CD14-positive monocyte (primary cell): ENCODE measurements at regions not wholly inside any gene's neighbourhood (a gene's known extent, or its start where the extent isn't known, plus 50 kb on each side); places are given as distances from the start of the nearest gene placed in this dataset.

Source experiments
- DNase-seq, 3 donors: peaks; one replicate each; pipeline ENCODE4 v3.0.0-alpha.2; 2011 to 2022
- H2AFZ ChIP-seq: 2 replicates; pipeline ENCODE4 v1.6.0; 2012; ENCODE audit warnings: mild to moderate bottlenecking, low read depth, low read length, inconsistent platforms; ENCODE audit not compliant: insufficient read depth, poor library complexity, severe bottlenecking
- H3K27ac ChIP-seq, 2 donors: 1 replicate in 1 of 2; 2 replicates in 1 of 2; pipeline ENCODE4 v1.5.1; 2012 to 2013; ENCODE audit warnings: low read length in 2 of 2, control low read depth in 1 of 2, inconsistent platforms in 1 of 2, low read depth in 1 of 2, mild to moderate bottlenecking in 1 of 2
- H3K27me3 ChIP-seq, 2 donors: one replicate each; pipeline versions ENCODE4 v1.6.0 to v1.6.1; 2011 to 2013; ENCODE audit warnings: low read length in 2 of 2; ENCODE audit not compliant: control insufficient read depth in 2 of 2, insufficient read depth in 2 of 2
- H3K36me3 ChIP-seq, 2 donors: replicated peaks in 1 of 2; 1 replicate in 1 of 2; 2 replicates in 1 of 2; pipeline versions ENCODE4 v1.5.1 to v1.6.1; 2012 to 2013; ENCODE audit warnings: low read length in 2 of 2, control low read depth in 1 of 2, inconsistent platforms in 1 of 2, mild to moderate bottlenecking in 1 of 2; ENCODE audit not compliant: insufficient read depth in 2 of 2, control insufficient read depth in 1 of 2
- H3K4me1 ChIP-seq, 2 donors: 1 replicate in 1 of 2; 2 replicates in 1 of 2; pipeline versions ENCODE4 v1.5.1 to v1.6.1; 2012 to 2013; ENCODE audit warnings: low read length in 2 of 2, control low read depth in 1 of 2, inconsistent platforms in 1 of 2, mild to moderate bottlenecking in 1 of 2, moderate library complexity in 1 of 2; ENCODE audit not compliant: insufficient read depth in 2 of 2, control insufficient read depth in 1 of 2
- H3K4me2 ChIP-seq: replicated peaks from 2 replicates; pipeline ENCODE3; 2012; ENCODE audit warnings: low read length, moderate library complexity, mild to moderate bottlenecking; ENCODE audit not compliant: poor library complexity, severe bottlenecking; ENCODE audit errors: extremely low read depth
- H3K4me3 ChIP-seq, 3 experiments: fragments of 200-600 bp in 1 of 3; sonication (generic) in 1 of 3; replicated peaks in 1 of 3; 1 replicate in 2 of 3; 2 replicates in 1 of 3; pipeline ENCODE4 v1.5.1; 2011 to 2013; ENCODE audit warnings: low read length in 3 of 3, mild to moderate bottlenecking in 3 of 3, control low read depth in 2 of 3, low read depth in 2 of 3, inconsistent platforms in 1 of 3, moderate library complexity in 1 of 3
- H3K79me2 ChIP-seq: 2 replicates; pipeline ENCODE4 v1.6.0; 2012; ENCODE audit warnings: mild to moderate bottlenecking, control low read depth, inconsistent platforms, low read length, moderate library complexity; ENCODE audit not compliant: insufficient read depth
- H3K9ac ChIP-seq: 2 replicates; pipeline ENCODE4 v1.6.0; 2017; ENCODE audit warnings: low read length, mild to moderate bottlenecking; ENCODE audit not compliant: insufficient read depth, poor library complexity, severe bottlenecking
- H3K9me3 ChIP-seq, 2 donors: replicated peaks in 1 of 2; 1 replicate in 1 of 2; 2 replicates in 1 of 2; pipeline versions ENCODE4 v1.5.1 to v1.6.1; 2012 to 2013; ENCODE audit warnings: low read length in 2 of 2, control low read depth in 1 of 2; ENCODE audit not compliant: control insufficient read depth in 1 of 2, insufficient read depth in 1 of 2
- H4K20me1 ChIP-seq: 2 replicates; pipeline ENCODE4 v1.6.0; 2012; ENCODE audit warnings: mild to moderate bottlenecking, low read length, control low read depth, moderate library complexity; ENCODE audit not compliant: insufficient read depth
- H3K27ac Mint-ChIP-seq, 7 donors: one replicate each; pipeline ENCODE4 v1.8.0; 2020; ENCODE audit warnings: mild to moderate bottlenecking in 7 of 7, mixed read lengths in 7 of 7, moderate library complexity in 6 of 7, inconsistent platforms in 2 of 7
- H3K27me3 Mint-ChIP-seq, 3 donors: one replicate each; pipeline ENCODE4 v1.8.0; 2021 to 2022; ENCODE audit warnings: low read depth in 3 of 3, mild to moderate bottlenecking in 3 of 3, mixed read lengths in 3 of 3, moderate library complexity in 3 of 3, inconsistent platforms in 1 of 3
- H3K36me3 Mint-ChIP-seq, 2 donors: one replicate each; pipeline ENCODE4 v1.8.0; 2020; ENCODE audit warnings: mixed read lengths in 2 of 2, inconsistent platforms in 1 of 2, mild to moderate bottlenecking in 1 of 2
- H3K4me1 Mint-ChIP-seq: one replicate; pipeline ENCODE4 v1.8.0; 2020; ENCODE audit warnings: mild to moderate bottlenecking, mixed read lengths
- H3K4me3 Mint-ChIP-seq, 2 donors: one replicate each; pipeline ENCODE4 v1.8.0; 2020; ENCODE audit warnings: mild to moderate bottlenecking in 2 of 2, mixed read lengths in 2 of 2, moderate library complexity in 1 of 2
- H3K9me3 Mint-ChIP-seq, 7 donors: one replicate each; pipeline ENCODE4 v1.8.0; 2020 to 2022; ENCODE audit warnings: mixed read lengths in 7 of 7, mild to moderate bottlenecking in 6 of 7, moderate library complexity in 6 of 7, inconsistent platforms in 2 of 7
- WGBS: methylation state at CpG from one replicate; pipeline ENCODE4 v1.1.5; 2013; ENCODE audit warnings: missing lambda C conversion rate; ENCODE audit not compliant: insufficient coverage; 5-methylcytosine and 5-hydroxymethylcytosine counted together
- intact Hi-C, 2 donors: fragments of 100-400 bp; cut with micrococcal nuclease; formaldehyde crosslinking; loops; one replicate each; pipeline versions ENCODE4 v1.15.0 to v1.15.1; 2023
- TF ChIP-seq, protein P1 (sequence below): fragments of 200-600 bp; IDR thresholded peaks from one replicate; pipeline ENCODE4 v1.8.0; 2022; ENCODE audit warnings: antibody characterized with exemption, mild to moderate bottlenecking

DNA sequence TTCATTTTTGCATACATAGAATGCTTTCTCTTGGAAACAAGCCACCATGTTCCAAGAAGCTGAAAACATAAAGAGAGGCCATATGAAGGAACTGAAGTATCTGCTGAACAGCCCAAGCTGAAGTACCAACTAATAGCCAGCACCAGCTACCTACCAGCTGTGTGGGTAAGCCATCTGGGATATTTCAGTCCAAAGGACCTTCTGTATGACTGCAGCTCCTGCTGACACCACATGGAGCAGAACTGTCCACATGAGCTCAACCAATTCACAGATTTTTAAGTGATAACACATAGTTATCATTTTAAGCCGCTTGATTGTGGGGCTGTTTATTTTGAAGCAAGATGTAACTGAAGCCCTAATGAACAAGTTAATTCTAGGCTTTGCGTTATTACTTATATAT lies 621.1 kb upstream of the KLHL1 start:
- no peaks in the 10 kb centered on the region for H3K36me3 ChIP-seq
- no peaks in the 10 kb centered on the region for H3K27me3 ChIP-seq
- H3K36me3 Mint-ChIP-seq: no peaks in the 10 kb centered on the region
- TF ChIP-seq, protein P1, sequence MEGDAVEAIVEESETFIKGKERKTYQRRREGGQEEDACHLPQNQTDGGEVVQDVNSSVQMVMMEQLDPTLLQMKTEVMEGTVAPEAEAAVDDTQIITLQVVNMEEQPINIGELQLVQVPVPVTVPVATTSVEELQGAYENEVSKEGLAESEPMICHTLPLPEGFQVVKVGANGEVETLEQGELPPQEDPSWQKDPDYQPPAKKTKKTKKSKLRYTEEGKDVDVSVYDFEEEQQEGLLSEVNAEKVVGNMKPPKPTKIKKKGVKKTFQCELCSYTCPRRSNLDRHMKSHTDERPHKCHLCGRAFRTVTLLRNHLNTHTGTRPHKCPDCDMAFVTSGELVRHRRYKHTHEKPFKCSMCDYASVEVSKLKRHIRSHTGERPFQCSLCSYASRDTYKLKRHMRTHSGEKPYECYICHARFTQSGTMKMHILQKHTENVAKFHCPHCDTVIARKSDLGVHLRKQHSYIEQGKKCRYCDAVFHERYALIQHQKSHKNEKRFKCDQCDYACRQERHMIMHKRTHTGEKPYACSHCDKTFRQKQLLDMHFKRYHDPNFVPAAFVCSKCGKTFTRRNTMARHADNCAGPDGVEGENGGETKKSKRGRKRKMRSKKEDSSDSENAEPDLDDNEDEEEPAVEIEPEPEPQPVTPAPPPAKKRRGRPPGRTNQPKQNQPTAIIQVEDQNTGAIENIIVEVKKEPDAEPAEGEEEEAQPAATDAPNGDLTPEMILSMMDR: no peak
- intact Hi-C loops: no loop called here
- no peak overlapping the region for H3K27ac ChIP-seq
- no peaks in the 10 kb centered on the region for H3K4me1 ChIP-seq
- no CpG with 5 or more reads among the region's 2 CpGs for WGBS
- no peak overlapping the region for H3K27ac Mint-ChIP-seq
- no peak overlapping the region for H2AFZ ChIP-seq
- H3K79me2 ChIP-seq: no peaks in the 10 kb centered on the region
- H3K4me1 Mint-ChIP-seq: no peaks in the 10 kb centered on the region
- H3K4me3 Mint-ChIP-seq: no peak overlapping the region
- H3K4me3 ChIP-seq: no peak overlapping the region
- H3K9ac ChIP-seq: no peak overlapping the region
- H3K27me3 Mint-ChIP-seq: no peaks in the 10 kb centered on the region
- peaks cover 0 to 2% (median 0%) of the 10 kb centered on the region in 7 donors for H3K9me3 Mint-ChIP-seq
- no peak overlapping the region for H3K4me2 ChIP-seq
- H4K20me1 ChIP-seq: no peaks in the 10 kb centered on the region
- H3K9me3 ChIP-seq: no peaks in the 10 kb centered on the region
- no peak for DNase-seq

DNA sequence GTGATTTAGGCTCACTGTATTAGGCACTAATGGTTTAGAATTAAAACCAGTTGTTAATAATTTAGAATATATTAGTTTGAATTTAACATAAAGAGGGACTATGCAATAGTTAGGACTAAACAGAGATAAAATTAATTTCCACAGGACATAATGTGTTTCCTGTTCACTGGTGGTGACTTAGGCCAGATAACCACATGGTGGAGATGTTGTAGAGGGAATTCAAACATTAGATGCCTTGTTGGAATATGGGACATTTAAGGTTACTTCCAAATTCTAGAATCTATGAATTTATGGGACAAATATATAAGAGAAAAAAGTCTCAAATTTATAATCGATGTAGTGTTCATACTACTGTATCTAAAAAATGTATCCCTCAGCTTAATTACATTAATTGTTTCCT lies 615.5 kb upstream of the KLHL1 start:
- H3K27me3 ChIP-seq: no peaks in the 10 kb centered on the region
- H3K27me3 Mint-ChIP-seq: no peaks in the 10 kb centered on the region
- H3K4me1 ChIP-seq: no peaks in the 10 kb centered on the region
- H3K79me2 ChIP-seq: no peaks in the 10 kb centered on the region
- H2AFZ ChIP-seq: no peak overlapping the region
- H3K36me3 ChIP-seq: no peaks in the 10 kb centered on the region
- H3K36me3 Mint-ChIP-seq: no peaks in the 10 kb centered on the region
- H3K27ac Mint-ChIP-seq: no peak overlapping the region
- H3K4me3 Mint-ChIP-seq: no peak overlapping the region
- H3K9me3 Mint-ChIP-seq: peaks cover 0 to 2% (median 0%) of the 10 kb centered on the region in 7 donors
- no peaks in the 10 kb centered on the region for H3K9me3 ChIP-seq
- H3K4me1 Mint-ChIP-seq: peaks cover 9% of the 10 kb centered on the region
- no peaks in the 10 kb centered on the region for H4K20me1 ChIP-seq
- H3K4me3 ChIP-seq: no peak overlapping the region
- DNase-seq: no peak
- no CpG with 5 or more reads among the region's 1 CpG for WGBS
- no peak overlapping the region for H3K9ac ChIP-seq
- TF ChIP-seq, protein P1: no peak
- intact Hi-C loops: no loop called here
- H3K4me2 ChIP-seq: no peak overlapping the region
- no peak overlapping the region for H3K27ac ChIP-seq
